HG03039 (cell line): ENCODE measurements at regions not wholly inside any gene's neighbourhood (a gene's known extent, or its start where the extent isn't known, plus 50 kb on each side); places are given as distances from the start of the nearest gene placed in this dataset.
"Not testable (repeated sequence)": the region's sequence is repeated elsewhere in the genome, so short reads cannot be mapped to it uniquely, and the experiment has no call there.

Source experiments
- ATAC-seq: cut with Tn5 transposase; IDR thresholded peaks from one replicate; pipeline ENCODE4 v1.9.1; 2021; ENCODE audit warnings: mild to moderate bottlenecking, moderate library complexity; ENCODE audit not compliant: unreplicated experiment

DNA sequence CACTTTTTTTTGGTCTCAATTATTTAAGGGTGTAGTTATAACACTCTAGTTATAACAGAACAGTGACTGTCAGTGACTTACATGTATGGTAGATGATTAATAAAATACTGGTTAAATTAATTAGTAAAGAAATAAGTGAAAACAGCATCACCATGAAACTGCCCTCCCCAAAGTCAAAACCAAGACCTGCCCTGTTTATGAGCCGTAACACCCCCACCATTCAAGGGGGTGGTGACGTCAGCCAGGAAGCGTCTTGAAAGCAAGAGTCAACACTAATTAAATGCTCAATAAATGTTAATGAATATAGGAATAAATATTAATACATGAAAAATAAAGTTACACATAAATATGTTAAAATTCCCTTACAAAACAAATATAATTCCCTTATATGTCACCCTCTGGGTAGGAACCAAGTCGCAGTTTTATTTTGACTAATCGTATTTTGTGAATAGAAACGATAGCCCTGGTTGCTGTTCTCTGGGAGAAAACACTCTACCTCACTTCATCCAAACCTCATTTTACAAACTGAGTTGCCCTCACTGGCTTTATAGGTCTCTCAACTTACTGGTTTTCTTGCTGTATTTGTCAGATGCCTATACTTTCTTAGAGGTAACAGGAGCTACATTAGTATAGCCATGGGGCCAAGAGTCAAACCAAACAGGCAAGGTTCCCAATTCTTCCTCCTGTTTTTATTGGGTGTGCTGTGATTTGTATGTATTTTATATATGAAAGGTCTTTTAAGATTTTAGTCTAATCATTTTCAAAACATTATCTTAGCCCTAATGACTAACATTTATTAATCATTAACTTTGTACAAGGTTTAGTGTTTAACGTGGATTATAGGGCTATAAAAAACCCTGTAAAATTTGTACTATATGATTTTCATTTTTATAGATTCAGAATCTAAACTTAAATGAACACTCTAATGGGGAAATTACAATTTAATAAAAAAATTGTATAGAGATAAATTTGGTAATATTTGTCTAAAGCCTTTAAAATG lies 227.9 kb upstream of the IRAK1BP1 start:
- no peak for ATAC-seq

DNA sequence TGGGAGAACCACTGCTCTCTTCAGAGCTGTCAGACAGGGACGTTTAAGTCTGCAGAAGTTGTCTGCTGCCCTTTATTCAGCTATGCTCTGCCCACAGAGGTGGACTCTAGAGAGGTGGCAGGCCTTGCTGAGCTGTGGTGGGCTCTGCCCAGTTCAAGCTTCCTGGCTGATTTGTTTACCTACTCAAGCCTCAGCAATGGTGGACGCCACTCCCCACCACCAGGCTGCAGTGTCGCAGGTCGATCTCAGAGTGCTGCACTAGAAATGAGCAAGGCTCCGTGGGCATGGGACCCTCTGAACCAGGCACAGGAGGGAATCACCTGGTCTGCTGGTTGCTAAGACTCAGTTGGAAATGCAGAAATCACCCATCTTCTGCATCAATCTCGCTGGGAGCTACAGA lies 223.4 kb upstream of the IRAK1BP1 start:
- ATAC-seq, result not testable (repeated sequence)

DNA sequence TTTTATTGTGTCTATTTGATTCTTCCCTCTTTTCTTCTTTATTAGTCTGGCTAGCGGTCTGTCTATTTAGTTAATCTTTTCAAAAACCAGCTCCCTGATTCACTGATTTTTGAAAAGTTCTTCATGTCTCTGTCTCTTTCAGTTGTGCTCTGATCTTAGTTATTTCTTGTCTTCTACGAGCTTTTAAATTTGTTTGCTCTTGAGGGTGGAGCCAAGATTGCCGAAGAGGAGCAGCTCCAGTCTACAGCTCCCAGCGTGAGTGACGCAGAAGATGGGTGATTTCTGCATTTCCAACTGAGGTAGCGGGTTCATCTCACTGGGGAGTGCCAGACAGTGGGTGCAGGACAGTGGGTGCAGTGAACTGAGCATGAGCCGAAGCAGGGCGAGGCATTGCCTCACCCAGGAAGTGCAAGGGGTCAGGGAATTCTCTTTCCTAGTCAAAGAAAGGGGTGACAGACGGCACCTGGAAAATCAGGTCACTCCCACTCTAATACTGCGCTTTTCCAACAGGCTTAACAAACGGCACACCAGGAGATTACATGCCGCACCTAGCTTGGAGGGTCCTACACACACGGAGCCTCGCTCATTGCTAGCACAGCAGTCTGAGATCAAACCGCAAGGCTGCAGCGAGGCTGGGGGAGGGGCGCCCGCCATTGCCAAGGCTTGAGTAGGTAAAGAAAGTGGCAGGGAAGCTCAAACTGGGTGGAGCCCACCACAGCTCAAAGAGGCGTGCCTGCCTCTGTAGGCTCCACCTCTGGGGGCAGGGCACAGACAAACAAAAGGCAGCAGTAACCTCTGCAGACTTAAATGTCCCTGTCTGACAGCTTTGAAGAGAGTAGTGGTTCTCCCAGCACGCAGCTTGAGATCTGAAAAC lies 220.6 kb upstream of the IRAK1BP1 start:
- ATAC-seq, result not testable (repeated sequence)

DNA sequence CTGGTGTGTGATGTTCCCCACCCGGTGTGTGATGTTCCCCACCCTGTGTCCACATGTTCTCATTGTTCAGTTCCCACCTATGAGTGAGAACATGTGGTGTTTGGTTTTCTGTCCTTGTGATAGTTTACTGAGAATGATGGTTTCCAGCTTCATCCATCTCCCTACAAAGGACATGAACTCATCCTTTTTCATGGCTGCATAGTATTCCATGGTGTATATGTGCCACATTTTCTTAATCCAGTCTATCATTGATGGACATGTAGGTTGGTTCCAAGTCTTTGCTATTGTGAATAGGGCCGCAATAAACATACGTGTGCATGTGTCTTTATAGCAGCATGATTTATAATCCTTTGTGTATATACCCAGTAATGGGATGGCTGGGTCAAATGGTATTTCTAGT lies 201.5 kb upstream of the IRAK1BP1 start:
- ATAC-seq, result not testable (repeated sequence)

- ATAC-seq, result no peak
Measured at GRCh38 chr6:78666764-78667163, 200.6 kb upstream of the IRAK1BP1 start.

- ATAC-seq, result no peak
Measured at GRCh38 chr6:78670156-78670555, 197.2 kb upstream of the IRAK1BP1 start.

GRCh38 chr6:78670802-78671201 lies 196.5 kb upstream of the IRAK1BP1 start:
- ATAC-seq, result no peak

GRCh38 chr6:78676069-78677007 lies 191.0 kb upstream of the IRAK1BP1 start:
- not testable (repeated sequence) for ATAC-seq

GRCh38 chr6:78688668-78689067 lies 178.7 kb upstream of the IRAK1BP1 start:
- no peak for ATAC-seq

GRCh38 chr6:78693835-78694234 lies 173.5 kb upstream of the IRAK1BP1 start:
- ATAC-seq, result no peak

- not testable (repeated sequence) for ATAC-seq
Measured at GRCh38 chr6:78694628-78695027, 172.7 kb upstream of the IRAK1BP1 start.

- ATAC-seq, result no peak
Measured at GRCh38 chr6:78700991-78701390, 166.4 kb upstream of the IRAK1BP1 start.

DNA sequence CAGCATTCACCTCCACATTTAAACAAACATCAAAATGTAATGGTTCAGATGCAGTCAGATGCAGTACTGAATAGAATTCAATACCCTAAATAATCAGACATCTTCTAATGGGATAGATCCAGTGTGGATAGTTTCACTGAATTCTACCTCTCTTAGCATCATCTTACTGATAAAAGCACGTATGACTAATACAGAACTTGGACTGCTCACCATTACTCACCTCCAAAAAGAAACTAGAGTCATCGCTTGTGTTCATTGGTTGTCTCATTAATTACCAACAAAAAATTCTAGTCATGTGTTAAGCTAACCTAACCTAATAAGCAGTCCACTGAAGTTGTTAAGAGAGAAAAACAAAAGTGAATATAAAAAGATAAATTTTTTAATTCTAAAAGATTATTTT lies 165.9 kb upstream of the IRAK1BP1 start:
- ATAC-seq, result no peak

DNA sequence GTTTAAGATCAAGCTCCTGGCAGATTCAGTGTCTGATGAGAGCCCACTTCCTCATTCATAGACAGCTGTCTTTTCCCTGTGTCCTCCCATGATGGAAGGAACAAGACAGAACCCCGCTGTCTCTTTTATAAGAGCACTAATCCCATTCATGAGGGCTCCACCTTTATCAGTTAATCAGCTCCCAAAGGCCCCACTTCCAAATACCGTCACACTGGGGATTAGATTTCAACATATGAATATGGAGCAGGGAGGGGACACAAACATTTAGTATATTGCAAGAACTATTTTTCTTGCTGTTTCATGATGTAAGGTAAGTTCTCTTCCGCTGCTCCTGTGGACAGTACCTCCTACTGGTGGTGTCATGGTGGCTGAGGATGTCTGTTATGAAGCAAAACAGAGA lies 158.3 kb upstream of the IRAK1BP1 start:
- ATAC-seq, result no peak

DNA sequence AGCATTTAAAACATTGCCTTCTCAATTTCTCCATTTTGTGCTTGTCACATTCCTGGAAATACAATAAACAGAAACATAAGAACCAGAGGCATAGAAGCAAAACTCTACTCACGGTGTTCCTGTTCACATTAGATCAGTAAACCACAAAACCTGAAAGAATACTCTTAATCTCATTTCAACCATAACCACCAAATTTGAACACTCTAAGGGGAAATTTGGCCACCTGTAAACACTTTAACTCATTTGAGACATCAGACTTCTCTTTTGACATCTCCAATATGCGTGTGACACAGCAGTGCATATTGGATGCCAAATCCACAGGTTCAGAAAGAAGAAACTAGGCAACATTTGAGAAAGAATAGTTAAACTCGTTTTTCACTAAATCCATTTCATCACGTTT lies 153.8 kb upstream of the IRAK1BP1 start:
- no peak for ATAC-seq

- no peak for ATAC-seq
Measured at GRCh38 chr6:78744144-78744543, 123.2 kb upstream of the IRAK1BP1 start.

GRCh38 chr6:78746457-78746856 lies 120.9 kb upstream of the IRAK1BP1 start:
- ATAC-seq, result no peak

- no peak for ATAC-seq
Measured at GRCh38 chr6:78749326-78749725, 118.0 kb upstream of the IRAK1BP1 start.

- not testable (repeated sequence) for ATAC-seq
Measured at GRCh38 chr6:78758297-78758798, 109.0 kb upstream of the IRAK1BP1 start.

DNA sequence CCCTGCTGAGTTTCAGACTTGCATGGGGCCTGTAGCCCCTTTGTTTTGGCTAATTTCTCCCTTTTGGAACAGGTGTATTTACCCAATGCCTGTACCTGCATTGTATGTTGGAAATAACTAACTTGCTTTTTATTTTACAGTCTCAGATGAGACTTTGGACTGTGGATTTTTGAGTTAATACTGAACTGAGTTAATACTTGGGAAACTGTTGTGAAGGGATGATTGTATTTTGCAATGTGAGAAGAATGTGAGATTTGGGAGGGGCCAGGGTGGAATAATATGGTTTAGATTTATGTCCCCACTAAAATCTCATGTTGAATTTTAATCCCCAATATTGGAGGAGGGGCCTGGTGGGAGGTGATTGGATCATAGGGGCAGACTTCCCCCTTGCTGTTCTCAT lies 99.1 kb upstream of the IRAK1BP1 start:
- ATAC-seq, result no peak
